Omental fat pad (tissue), 3 donors: ENCODE measurements at regions not wholly inside any gene's neighbourhood (a gene's known extent, or its start where the extent isn't known, plus 50 kb on each side); places are given as distances from the start of the nearest gene placed in this dataset.
"Not testable (repeated sequence)": the region's sequence is repeated elsewhere in the genome, so short reads cannot be mapped to it uniquely, and the experiment has no call there.

Source experiments
- ATAC-seq: fragments of 150-250 bp; one replicate; pipeline ENCODE4 v1.9.1; 2016; ENCODE audit warnings: mild to moderate bottlenecking, moderate library complexity; ENCODE audit not compliant: low FRiP score
- DNase-seq: peaks from one replicate; pipeline ENCODE4 v3.0.0-alpha.2; 2019; ENCODE audit warnings: low spot score
- TF ChIP-seq, protein P1 (sequence below), 3 donors: fragments of 450-650 bp; IDR thresholded peaks; one replicate each; pipeline ENCODE4 v1.5.1; 2016 to 2017; ENCODE audit warnings: antibody characterized with exemption in 3 of 3, mild to moderate bottlenecking in 3 of 3, moderate library complexity in 2 of 3

DNA sequence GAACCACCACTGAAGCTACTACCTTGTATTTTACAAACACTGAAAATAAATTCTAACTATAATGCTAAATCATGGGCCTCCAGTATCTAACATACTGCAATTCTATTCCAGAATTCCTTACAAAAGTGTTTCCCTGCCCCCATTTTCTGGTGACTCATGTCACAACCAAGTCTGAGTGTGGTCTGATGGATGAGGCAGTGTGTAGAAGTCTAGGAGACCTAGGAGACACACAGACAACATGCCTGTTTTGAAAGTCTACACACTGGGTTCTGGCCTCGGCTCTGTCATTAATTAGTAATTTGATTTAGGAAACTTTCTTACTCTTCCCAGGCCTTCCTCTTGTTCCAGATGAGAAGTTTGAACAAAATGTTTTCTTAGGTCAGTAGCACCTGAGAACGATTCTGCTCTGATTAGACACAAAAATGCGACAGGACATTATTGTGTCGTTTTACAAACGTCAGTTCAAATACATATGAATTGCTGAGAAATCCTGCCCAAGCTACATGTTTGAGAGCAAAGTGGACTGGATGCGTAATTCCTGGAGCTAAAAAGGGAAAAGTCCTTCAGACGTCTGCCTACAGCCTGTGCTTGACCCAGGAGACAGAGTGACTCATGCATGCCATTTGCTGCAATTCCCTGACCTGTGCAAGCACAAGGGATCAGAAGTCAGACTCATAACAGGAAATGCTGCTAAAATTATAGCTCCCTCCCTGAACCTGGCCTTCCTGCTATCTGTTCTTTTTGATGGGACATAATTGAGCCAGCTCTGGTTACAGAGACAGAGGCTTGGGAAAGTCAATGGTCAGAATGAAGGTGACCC is 494.4 kb downstream of the SOX11 start:
- DNase-seq, result no peak
- no peak for ATAC-seq
- TF ChIP-seq, protein P1, sequence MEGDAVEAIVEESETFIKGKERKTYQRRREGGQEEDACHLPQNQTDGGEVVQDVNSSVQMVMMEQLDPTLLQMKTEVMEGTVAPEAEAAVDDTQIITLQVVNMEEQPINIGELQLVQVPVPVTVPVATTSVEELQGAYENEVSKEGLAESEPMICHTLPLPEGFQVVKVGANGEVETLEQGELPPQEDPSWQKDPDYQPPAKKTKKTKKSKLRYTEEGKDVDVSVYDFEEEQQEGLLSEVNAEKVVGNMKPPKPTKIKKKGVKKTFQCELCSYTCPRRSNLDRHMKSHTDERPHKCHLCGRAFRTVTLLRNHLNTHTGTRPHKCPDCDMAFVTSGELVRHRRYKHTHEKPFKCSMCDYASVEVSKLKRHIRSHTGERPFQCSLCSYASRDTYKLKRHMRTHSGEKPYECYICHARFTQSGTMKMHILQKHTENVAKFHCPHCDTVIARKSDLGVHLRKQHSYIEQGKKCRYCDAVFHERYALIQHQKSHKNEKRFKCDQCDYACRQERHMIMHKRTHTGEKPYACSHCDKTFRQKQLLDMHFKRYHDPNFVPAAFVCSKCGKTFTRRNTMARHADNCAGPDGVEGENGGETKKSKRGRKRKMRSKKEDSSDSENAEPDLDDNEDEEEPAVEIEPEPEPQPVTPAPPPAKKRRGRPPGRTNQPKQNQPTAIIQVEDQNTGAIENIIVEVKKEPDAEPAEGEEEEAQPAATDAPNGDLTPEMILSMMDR (IDR thresholded peaks at IDR 0.05), result no peak

DNA sequence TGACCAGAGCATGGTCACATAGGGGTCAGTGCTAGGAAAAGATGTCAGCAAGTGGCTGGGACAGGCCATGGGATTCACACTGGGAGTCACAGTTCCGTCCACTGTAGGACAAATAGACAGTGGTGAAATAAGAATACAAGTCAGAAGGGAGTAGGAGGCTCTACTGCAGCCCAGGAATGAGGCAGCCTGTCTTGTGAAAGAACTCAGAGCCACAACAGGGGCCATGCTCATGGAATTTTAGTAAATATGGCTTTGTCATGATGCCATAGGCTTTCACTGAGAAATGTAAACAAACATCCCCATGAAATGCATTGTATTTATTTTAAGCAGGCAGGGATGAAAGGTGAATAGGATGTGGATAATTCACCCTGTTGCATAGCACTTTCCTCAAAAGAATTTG is 504.3 kb downstream of the SOX11 start:
- TF ChIP-seq, protein P1 (IDR thresholded peaks at IDR 0.05), result no peak
- ATAC-seq (no peak), DNase-seq (no peak)

- not testable (repeated sequence) for DNase-seq, ATAC-seq
Observed at GRCh38 chr2:6198370-6198919, 506.3 kb downstream of the SOX11 start.

DNA sequence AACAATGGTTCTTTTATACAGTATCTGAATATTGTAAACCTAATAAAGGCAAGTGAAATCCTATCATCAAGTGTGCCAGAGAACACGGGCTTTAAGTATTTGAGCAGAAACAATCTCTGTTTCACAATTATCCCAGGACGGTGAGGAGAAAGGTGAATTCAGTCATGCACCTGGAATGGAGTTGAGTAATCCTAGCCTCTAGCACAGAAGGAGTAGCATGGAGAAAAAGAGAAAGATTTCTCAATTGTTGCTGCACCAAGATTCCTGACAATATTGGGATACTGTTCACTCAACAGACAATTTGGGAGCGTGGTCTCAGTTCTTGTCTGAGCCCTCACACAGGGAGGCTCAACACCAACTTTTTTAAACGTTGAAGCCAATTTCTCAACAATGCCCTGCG is 510.6 kb downstream of the SOX11 start:
- ATAC-seq (no peak), DNase-seq (no peak)
- TF ChIP-seq, protein P1 (IDR thresholded peaks at IDR 0.05), result no peak

DNA sequence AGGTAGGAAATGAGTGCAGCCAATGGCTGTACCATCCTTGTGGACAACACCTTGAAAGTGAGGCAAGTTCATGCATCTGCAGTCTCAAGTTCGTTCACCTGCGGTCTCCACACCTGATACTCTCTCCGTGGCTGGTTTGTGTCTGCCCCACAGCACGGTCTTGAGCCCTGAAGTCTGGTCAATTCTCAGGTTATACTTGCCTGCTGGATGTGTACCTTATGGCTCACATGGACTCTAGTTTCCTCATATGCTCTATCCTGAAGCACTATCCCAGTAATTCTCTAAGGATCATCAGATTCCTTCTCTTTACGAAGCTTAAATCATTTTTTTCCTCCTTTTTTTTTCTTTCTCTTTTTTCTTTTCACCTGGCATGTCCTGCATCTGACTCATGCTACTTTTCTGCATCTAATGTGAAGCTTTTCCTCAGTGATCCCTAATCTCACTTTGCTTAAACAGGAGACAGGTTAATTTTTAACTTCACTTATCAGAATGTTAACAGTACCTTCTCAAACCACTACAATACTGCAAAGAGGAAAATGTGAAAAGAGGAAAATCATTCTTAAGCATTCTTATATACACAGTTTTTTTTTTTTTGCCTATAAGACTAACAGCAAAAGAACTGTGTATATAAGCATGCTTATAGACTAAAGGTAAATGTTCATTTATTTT is 511.2 kb downstream of the SOX11 start:
- TF ChIP-seq, protein P1 (IDR thresholded peaks at IDR 0.05), result no peak
- ATAC-seq (no peak), DNase-seq (no peak)

DNA sequence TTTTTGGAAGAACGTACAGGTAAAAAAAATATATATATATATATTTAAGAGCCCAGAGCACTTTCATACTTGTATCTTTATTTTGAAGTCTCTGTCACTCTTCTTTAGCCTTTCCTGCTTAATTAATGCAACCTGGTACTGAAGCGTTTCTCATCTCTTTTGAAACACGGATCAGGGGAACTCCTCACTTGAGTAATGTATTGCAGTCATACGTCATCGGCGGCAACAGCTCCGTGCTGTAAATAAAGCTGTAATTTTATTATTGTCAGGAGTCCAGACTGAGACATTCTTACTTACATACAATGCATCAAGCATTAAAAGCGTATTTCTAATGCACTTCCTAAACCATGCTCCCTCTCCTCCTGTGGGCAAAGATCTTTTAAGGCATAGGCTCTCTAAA is 514.7 kb downstream of the SOX11 start:
- TF ChIP-seq, protein P1 (IDR thresholded peaks at IDR 0.05), result no peak
- no peak for DNase-seq
- no peak for ATAC-seq

GRCh38 chr2:6211236-6211635 is 519.1 kb downstream of the SOX11 start:
- DNase-seq, result no peak
- no peak for ATAC-seq
- TF ChIP-seq, protein P1 (IDR thresholded peaks at IDR 0.05), result no peak
